ENCODE measurements at regions not wholly inside any gene's neighbourhood (a gene's known extent, or its start where the extent isn't known, plus 50 kb on each side); places are given as distances from the start of the nearest gene placed in this dataset.

GRCh38 chr1:73901738-73902137 lies 296.2 kb downstream of the LRRIQ3 start:
- no peak for TF ChIP-seq CTCF (IDR thresholded peaks at IDR 0.05; ENCODE audit: insufficient read depth, low read length)
- DNase-seq (ENCODE audit: low read depth) = no peak
- H3K4me3 ChIP-seq (ENCODE audit: low read depth, low read length) = no peak overlapping the region

DNA sequence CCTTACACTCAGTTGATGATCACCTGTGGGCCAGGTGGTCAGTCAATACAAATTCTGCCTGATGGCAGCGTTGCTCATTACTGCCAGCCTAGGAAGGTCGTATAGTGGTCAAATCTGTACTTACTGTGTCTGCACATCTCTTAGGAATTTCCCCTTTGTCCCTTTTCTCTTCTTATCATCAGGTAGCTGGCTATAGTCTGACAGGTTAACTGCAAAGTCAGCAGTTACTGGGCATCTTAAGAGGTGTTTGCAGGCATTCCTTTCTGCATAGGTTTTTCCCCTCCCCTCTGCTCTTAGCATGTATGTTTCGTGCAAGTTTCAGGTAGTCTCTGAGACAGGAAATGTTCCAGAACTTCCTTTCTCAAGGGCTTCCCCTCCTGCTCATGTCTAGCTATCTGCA lies 298.7 kb downstream of the LRRIQ3 start:
- no peak for DNase-seq (ENCODE audit: low read depth)
- no peak for TF ChIP-seq CTCF (IDR thresholded peaks at IDR 0.05; ENCODE audit: insufficient read depth, low read length)
- H3K4me3 ChIP-seq (ENCODE audit: low read depth, low read length) = no peak overlapping the region

DNA sequence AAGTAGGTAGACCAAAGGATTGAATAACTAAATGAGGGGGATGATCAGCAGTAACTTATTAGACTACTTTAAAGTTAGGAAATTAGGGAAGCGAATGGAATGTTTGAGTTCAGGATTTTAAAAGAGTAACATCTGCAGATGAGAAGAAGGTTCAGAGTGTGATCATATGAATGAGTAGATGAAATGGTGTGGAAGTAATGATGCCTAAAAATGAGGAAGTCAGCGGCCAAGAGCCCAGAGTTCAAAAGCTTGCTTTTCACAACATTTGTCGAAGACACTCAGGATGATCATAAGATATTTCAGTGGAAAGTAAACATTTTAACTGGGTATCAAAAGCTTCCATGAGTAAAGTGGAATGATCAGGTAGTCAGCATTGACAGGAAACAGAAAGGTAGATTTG lies 299.4 kb downstream of the LRRIQ3 start:
- H3K4me3 ChIP-seq (ENCODE audit: low read depth, low read length) = no peak overlapping the region
- no peak for DNase-seq (ENCODE audit: low read depth)
- no peak for TF ChIP-seq CTCF (IDR thresholded peaks at IDR 0.05; ENCODE audit: insufficient read depth, low read length)

DNA sequence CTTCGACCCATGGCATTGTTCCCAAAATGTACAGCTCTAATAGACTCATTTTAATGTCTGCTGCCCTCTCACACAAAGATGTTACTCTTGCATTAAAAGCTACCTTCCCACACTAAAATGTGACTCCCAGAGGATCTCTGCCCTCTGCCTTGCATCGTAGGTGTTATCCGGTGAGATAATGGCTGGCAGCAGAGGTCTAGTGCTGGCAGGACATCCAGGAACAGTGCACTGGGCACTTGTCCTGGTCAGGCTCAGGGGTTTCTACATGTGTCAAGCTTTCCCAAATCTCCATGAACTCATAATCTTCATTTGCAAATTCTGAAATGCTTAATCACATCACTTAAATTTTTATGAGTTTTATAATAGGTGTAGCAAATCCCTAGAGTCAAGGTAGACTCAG lies 310.6 kb downstream of the LRRIQ3 start:
- no peak for TF ChIP-seq CTCF (IDR thresholded peaks at IDR 0.05; ENCODE audit: insufficient read depth, low read length)
- DNase-seq (ENCODE audit: low read depth) = no peak
- no peak overlapping the region for H3K4me3 ChIP-seq (ENCODE audit: low read depth, low read length)

DNA sequence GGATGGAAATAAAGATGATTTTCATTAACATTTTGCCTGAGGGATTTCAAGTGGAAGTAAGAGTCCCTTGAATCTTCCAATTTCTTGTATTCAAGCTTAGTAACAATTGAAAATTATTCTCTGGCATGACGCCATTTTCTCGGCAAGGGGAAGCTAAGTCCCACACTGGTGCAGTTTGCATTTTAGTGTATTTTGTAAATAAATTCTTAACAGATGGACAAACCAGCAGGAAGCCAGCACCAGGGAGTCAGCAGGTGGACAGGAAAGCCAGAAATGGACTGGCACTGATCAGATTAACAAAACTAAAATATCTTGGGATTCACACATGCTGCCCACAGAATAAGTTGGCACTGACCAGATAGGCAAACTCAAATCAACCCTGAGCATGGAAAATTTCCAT lies 311.3 kb downstream of the LRRIQ3 start:
- no peak for DNase-seq (ENCODE audit: low read depth)
- TF ChIP-seq CTCF (IDR thresholded peaks at IDR 0.05; ENCODE audit: insufficient read depth, low read length) = no peak
- no peak overlapping the region for H3K4me3 ChIP-seq (ENCODE audit: low read depth, low read length)

GRCh38 chr1:73874806-73875205 lies 323.2 kb downstream of the LRRIQ3 start:
- TF ChIP-seq CTCF (IDR thresholded peaks at IDR 0.05; ENCODE audit: insufficient read depth, low read length) = no peak

DNA sequence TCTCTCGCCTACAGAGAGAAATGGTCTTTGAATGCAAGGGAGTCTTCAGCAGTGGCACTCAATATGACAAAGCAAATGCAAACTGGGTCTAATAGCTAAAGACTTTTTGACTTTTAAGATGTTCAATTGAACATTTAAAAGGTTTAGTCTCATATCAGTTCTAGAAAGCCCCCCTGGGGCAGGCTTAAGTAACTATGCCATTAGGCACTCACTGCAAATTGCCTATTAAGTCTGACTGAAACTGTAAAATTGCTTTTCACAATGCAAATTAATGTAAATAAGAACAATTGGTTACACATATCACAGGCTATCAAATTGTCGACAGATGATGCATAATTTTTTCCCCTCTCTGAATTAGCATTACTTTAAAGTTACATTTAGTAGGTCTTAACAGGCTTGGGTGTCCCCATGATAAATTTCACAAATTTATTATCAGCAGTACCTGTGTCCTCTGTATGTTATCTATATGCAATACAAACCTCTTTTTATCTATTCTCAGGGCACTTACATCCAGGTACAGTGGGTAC lies 329.1 kb downstream of the LRRIQ3 start:
- no peak overlapping the region for H3K4me3 ChIP-seq (ENCODE audit: low read depth, low read length)
- TF ChIP-seq CTCF (IDR thresholded peaks at IDR 0.05; ENCODE audit: insufficient read depth, low read length) = no peak
- no peak for DNase-seq (ENCODE audit: low read depth)

More at GRCh38 chr1:73874806-73875205, 323.2 kb downstream of the LRRIQ3 start:
- DNase-seq (ENCODE audit: low read depth) = no peak
- H3K4me3 ChIP-seq (ENCODE audit: low read depth, low read length) = no peak overlapping the region

Measured in fibroblast of the aortic adventitia (primary cell).